CD4-positive, alpha-beta T cell (primary cell): ENCODE measurements at regions not wholly inside any gene's neighbourhood (a gene's known extent, or its start where the extent isn't known, plus 50 kb on each side); places are given as distances from the start of the nearest gene placed in this dataset.

ENCODE experiments used
- ATAC-seq: fragments of 200-7000 bp; cut with Tn5 transposase; one replicate; pipeline ENCODE4 v1.10.0; 2022; ENCODE audit warnings: mild to moderate bottlenecking; ENCODE audit not compliant: poor library complexity
- CTCF ChIA-PET: fragments of 350-600 bp; sonication (Branson Sonifier 250); formaldehyde crosslinking; loops from one replicate; lab custom pipeline; 2021; ENCODE audit warnings: antibody characterized with exemption, inconsistent platforms; lab: Charles Lee
- POLR2A ChIA-PET: fragments of 350-600 bp; sonication (Branson Sonifier 250); formaldehyde crosslinking; loops from one replicate; lab custom pipeline; 2021; ENCODE audit warnings: antibody characterized with exemption, inconsistent platforms; lab: Charles Lee
- DNase-seq, 14 experiments: peaks; one replicate each; pipeline ENCODE4 v3.0.0-alpha.2; 2013 to 2020; ENCODE audit warnings: mixed read lengths in 2 of 14
- H3K27ac ChIP-seq, 2 donors: one replicate each; pipeline versions ENCODE4 v1.5.1 to v1.7.0; 2013; ENCODE audit warnings: low read length in 2 of 2, low read depth in 1 of 2, mild to moderate bottlenecking in 1 of 2
- H3K27me3 ChIP-seq, 2 experiments: 1 replicate in 1 of 2; 2 replicates in 1 of 2; pipeline versions ENCODE4 v1.6.1 to v1.7.0; 2013; ENCODE audit warnings: low read length in 2 of 2, control low read depth in 1 of 2, mild to moderate bottlenecking in 1 of 2, moderate library complexity in 1 of 2; ENCODE audit not compliant: insufficient read depth in 2 of 2, control insufficient read depth in 1 of 2
- H3K36me3 ChIP-seq: one replicate; pipeline ENCODE4 v1.6.1; 2013; ENCODE audit warnings: low read length, control low read depth; ENCODE audit not compliant: insufficient read depth
- H3K4me1 ChIP-seq: one replicate; pipeline ENCODE4 v1.6.1; 2013; ENCODE audit warnings: low read length, control low read depth; ENCODE audit not compliant: insufficient read depth
- H3K4me3 ChIP-seq: one replicate; pipeline ENCODE4 v1.5.1; 2013; ENCODE audit warnings: mild to moderate bottlenecking, low read length, moderate library complexity
- H3K9me3 ChIP-seq, 2 experiments: 1 replicate in 1 of 2; 2 replicates in 1 of 2; pipeline versions ENCODE4 v1.6.1 to v1.7.0; 2013; ENCODE audit warnings: low read length in 2 of 2, mild to moderate bottlenecking in 2 of 2, control low read depth in 1 of 2, moderate library complexity in 1 of 2; ENCODE audit not compliant: control insufficient read depth in 1 of 2, insufficient read depth in 1 of 2
- H3K27ac Mint-ChIP-seq: one replicate; pipeline ENCODE4 v1.8.0; 2020; ENCODE audit warnings: mixed read lengths
- H3K27me3 Mint-ChIP-seq: one replicate; pipeline ENCODE4 v1.8.0; 2021; ENCODE audit warnings: mixed read lengths
- H3K36me3 Mint-ChIP-seq: one replicate; pipeline ENCODE4 v1.8.0; 2021; ENCODE audit warnings: low read depth, mixed read lengths
- H3K4me1 Mint-ChIP-seq: one replicate; pipeline ENCODE4 v1.8.0; 2021; ENCODE audit warnings: low read depth, mixed read lengths
- H3K4me3 Mint-ChIP-seq: one replicate; pipeline ENCODE4 v1.8.0; 2020; ENCODE audit warnings: mild to moderate bottlenecking, mixed read lengths
- H3K9me3 Mint-ChIP-seq: one replicate; pipeline ENCODE4 v1.8.0; 2020; ENCODE audit warnings: mixed read lengths
- intact Hi-C, 2 experiments: fragments of 100-400 bp; cut with DNase I in 1 of 2; cut with micrococcal nuclease in 1 of 2; formaldehyde crosslinking; loops; one replicate each; pipeline versions ENCODE4 v1.15.1 to v1.9.0; 2023 to 2025; cut with DNase I, micrococcal nuclease
- TF ChIP-seq, protein P1 (sequence below): fragments of 200-600 bp; IDR thresholded peaks from one replicate; pipeline ENCODE4 v1.8.0; 2022; ENCODE audit warnings: antibody characterized with exemption, mild to moderate bottlenecking

DNA sequence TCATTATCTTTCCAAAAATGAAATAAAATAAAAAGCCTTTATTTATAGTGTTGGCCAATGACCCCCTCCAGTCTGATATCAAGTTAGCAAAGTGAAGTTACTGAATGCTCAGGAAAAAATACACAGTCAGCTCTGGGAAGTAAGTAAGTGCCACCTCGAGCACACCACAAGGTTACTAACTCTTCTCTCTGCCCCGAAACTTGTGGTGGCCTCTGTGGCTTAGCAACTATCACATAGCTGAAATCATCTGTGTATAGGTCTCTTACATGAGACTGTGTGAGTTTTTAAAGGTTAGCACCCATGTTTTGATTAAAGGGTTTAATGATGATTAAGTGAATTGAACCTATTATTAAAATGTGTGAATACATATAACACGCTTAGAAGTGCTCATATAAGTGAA is 161.4 kb upstream of the KLF4 start:
- Histone ChIP-seq H3K27ac (no peak overlapping the region), H3K4me3 (no peak overlapping the region), H3K9me3 (peaks cover 0 to 4% of the 10 kb centered on the region in 2 experiments), H3K27me3 (no peaks in the 10 kb centered on the region), H3K4me1 (no peaks in the 10 kb centered on the region), H3K36me3 (no peaks in the 10 kb centered on the region)
- Mint-ChIP-seq H3K4me1 (no peaks in the 10 kb centered on the region), H3K4me3 (no peak overlapping the region), H3K36me3 (no peaks in the 10 kb centered on the region), H3K27me3 (peaks cover 6% of the 10 kb centered on the region), H3K27ac (no peak overlapping the region), H3K9me3 (no peaks in the 10 kb centered on the region)
- no peak for ATAC-seq
- TF ChIP-seq, protein P1, sequence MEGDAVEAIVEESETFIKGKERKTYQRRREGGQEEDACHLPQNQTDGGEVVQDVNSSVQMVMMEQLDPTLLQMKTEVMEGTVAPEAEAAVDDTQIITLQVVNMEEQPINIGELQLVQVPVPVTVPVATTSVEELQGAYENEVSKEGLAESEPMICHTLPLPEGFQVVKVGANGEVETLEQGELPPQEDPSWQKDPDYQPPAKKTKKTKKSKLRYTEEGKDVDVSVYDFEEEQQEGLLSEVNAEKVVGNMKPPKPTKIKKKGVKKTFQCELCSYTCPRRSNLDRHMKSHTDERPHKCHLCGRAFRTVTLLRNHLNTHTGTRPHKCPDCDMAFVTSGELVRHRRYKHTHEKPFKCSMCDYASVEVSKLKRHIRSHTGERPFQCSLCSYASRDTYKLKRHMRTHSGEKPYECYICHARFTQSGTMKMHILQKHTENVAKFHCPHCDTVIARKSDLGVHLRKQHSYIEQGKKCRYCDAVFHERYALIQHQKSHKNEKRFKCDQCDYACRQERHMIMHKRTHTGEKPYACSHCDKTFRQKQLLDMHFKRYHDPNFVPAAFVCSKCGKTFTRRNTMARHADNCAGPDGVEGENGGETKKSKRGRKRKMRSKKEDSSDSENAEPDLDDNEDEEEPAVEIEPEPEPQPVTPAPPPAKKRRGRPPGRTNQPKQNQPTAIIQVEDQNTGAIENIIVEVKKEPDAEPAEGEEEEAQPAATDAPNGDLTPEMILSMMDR: no peak
- intact Hi-C loops: no loop called here
- POLR2A ChIA-PET: interaction anchor here (0.7 kb wide), 1 partner anchor 820 kb away, joined by 3 read pairs; no protein-coding TSS in a partner anchor
- DNase-seq: no peak
- CTCF ChIA-PET: no interaction called here

DNA sequence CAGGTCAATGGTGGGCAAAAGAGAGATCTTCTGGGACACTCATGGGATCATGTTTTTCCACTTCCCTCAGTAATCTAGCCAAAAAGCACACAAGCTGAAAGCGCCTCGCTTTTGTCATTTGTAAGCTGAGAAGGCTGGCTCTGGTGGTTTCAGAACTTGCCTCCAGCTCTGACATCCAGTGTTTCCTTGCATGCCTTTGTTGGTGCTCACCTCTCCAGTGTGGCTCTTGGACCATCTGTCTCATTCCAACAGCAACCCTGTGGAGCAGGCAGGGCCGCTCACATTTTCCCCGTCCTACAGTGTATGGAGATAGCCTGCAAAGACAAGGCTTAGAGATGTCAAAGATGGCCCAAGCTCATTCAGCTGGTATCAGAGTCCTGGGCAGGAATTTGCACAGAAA is 160.8 kb upstream of the KLF4 start:
- H3K4me3 ChIP-seq: no peak overlapping the region
- TF ChIP-seq, protein P1: no peak
- Mint-ChIP-seq H3K4me1 (no peaks in the 10 kb centered on the region), H3K27me3 (peaks cover 6% of the 10 kb centered on the region), H3K4me3 (no peak overlapping the region), H3K27ac (no peak overlapping the region), H3K9me3 (no peaks in the 10 kb centered on the region), H3K36me3 (no peaks in the 10 kb centered on the region)
- H3K4me1 ChIP-seq: no peaks in the 10 kb centered on the region
- peaks cover 0 to 4% of the 10 kb centered on the region in 2 experiments for H3K9me3 ChIP-seq
- DNase-seq: no peak
- H3K27me3 ChIP-seq: no peaks in the 10 kb centered on the region
- ATAC-seq: no peak
- no peaks in the 10 kb centered on the region for H3K36me3 ChIP-seq
- H3K27ac ChIP-seq: no peak overlapping the region
- CTCF ChIA-PET: no interaction called here
- intact Hi-C loops: no loop called here
- POLR2A ChIA-PET: no interaction called here

DNA sequence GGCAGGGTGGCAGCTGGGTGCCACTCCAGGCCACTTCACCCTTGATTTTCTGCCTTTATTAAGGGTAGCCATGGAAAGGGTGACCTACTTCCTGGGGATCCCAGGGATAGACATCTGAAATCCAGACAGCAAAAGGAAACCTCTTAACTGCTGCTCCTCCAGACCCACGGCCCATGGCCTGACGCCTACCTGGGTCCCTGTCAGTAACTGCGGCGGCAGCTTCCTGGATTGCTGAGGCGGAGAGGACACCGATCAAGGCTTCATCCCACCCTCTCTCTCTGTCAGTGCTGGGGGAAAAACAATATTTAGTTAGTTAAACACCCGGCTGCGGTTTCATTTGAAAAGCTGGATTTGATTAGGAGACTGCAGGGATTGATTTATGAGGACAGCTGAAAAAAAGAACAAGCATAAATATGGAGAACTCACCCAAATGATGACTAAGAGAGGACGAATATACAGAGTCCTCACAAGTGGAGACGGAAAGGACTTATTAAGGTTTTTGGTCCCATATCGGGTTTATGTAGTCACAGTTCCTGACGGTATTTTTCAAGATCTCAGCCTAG is 158.7 kb upstream of the KLF4 start:
- no peaks in the 10 kb centered on the region for H3K4me1 ChIP-seq
- TF ChIP-seq, protein P1: no peak
- POLR2A ChIA-PET: no interaction called here
- DNase-seq: no peak
- no peaks in the 10 kb centered on the region for H3K36me3 Mint-ChIP-seq
- intact Hi-C loops: no loop called here
- H3K4me3 Mint-ChIP-seq: no peak overlapping the region
- no peaks in the 10 kb centered on the region for H3K27me3 ChIP-seq
- H3K4me3 ChIP-seq: no peak overlapping the region
- no peak overlapping the region for H3K27ac ChIP-seq
- no peaks in the 10 kb centered on the region for H3K9me3 Mint-ChIP-seq
- H3K36me3 ChIP-seq: no peaks in the 10 kb centered on the region
- CTCF ChIA-PET: no interaction called here
- H3K27me3 Mint-ChIP-seq: peaks cover 6% of the 10 kb centered on the region
- no peaks in the 10 kb centered on the region for H3K4me1 Mint-ChIP-seq
- H3K9me3 ChIP-seq: no peaks in the 10 kb centered on the region
- no peak overlapping the region for H3K27ac Mint-ChIP-seq
- no peak for ATAC-seq
